ENCODE measurements at regions not wholly inside any gene's neighbourhood (a gene's known extent, or its start where the extent isn't known, plus 50 kb on each side); places are given as distances from the start of the nearest gene placed in this dataset.

- intact Hi-C loops (cut with micrococcal nuclease): no loop called here
- no peak overlapping the region for H3K4me3 Mint-ChIP-seq (ENCODE audit: unreplicated experiment)
- no peak for TF ChIP-seq CTCF (IDR thresholded peaks at IDR 0.05; ENCODE audit: unreplicated experiment)
- DNase-seq (ENCODE audit: unreplicated experiment): no peak
- no peak overlapping the region for H3K27ac Mint-ChIP-seq (ENCODE audit: low read depth, unreplicated experiment)
- H3K36me3 Mint-ChIP-seq (ENCODE audit: insufficient read depth, unreplicated experiment): no peaks in the 10 kb centered on the region
- H3K9me3 Mint-ChIP-seq (ENCODE audit: unreplicated experiment): no peaks in the 10 kb centered on the region
- no peaks in the 10 kb centered on the region for H3K4me1 Mint-ChIP-seq (ENCODE audit: insufficient read depth, unreplicated experiment)
- no TSS peak for BruUV-seq (replicated peaks)
- CTCF ChIA-PET: no interaction called here
- POLR2A ChIA-PET: no interaction called here
- H3K27me3 Mint-ChIP-seq (ENCODE audit: insufficient read depth, unreplicated experiment): no peaks in the 10 kb centered on the region
Measured at GRCh38 chr18:39564716-39565115, 1999.1 kb upstream of the CELF4 start.

GRCh38 chr18:39561126-39561525 lies 1995.5 kb upstream of the CELF4 start:
- ChIA-PET POLR2A (interaction anchor here (0.6 kb wide), 1 partner anchor 13 kb away, joined by 3 read pairs; no protein-coding TSS in a partner anchor), CTCF (interaction anchor here (0.6 kb wide), 1 partner anchor 1536 kb away, joined by 3 read pairs; no protein-coding TSS in a partner anchor)
- H3K4me1 Mint-ChIP-seq (ENCODE audit: insufficient read depth, unreplicated experiment): no peaks in the 10 kb centered on the region
- H3K9me3 Mint-ChIP-seq (ENCODE audit: unreplicated experiment): no peaks in the 10 kb centered on the region
- no peaks in the 10 kb centered on the region for H3K27me3 Mint-ChIP-seq (ENCODE audit: insufficient read depth, unreplicated experiment)
- no peaks in the 10 kb centered on the region for H3K36me3 Mint-ChIP-seq (ENCODE audit: insufficient read depth, unreplicated experiment)
- H3K27ac Mint-ChIP-seq (ENCODE audit: low read depth, unreplicated experiment): no peak overlapping the region
- no peak for DNase-seq (ENCODE audit: unreplicated experiment)
- no peak overlapping the region for H3K4me3 Mint-ChIP-seq (ENCODE audit: unreplicated experiment)
- no TSS peak for BruUV-seq (replicated peaks)
- no peak for TF ChIP-seq CTCF (IDR thresholded peaks at IDR 0.05; ENCODE audit: unreplicated experiment)
- intact Hi-C loops (cut with micrococcal nuclease): no loop called here

- Mint-ChIP-seq H3K4me3 (ENCODE audit: unreplicated experiment) (no peak overlapping the region), H3K36me3 (ENCODE audit: insufficient read depth, unreplicated experiment) (no peaks in the 10 kb centered on the region), H3K27ac (ENCODE audit: low read depth, unreplicated experiment) (no peak overlapping the region), H3K27me3 (ENCODE audit: insufficient read depth, unreplicated experiment) (no peaks in the 10 kb centered on the region), H3K4me1 (ENCODE audit: insufficient read depth, unreplicated experiment) (no peaks in the 10 kb centered on the region), H3K9me3 (ENCODE audit: unreplicated experiment) (no peaks in the 10 kb centered on the region)
- CTCF ChIA-PET: interaction anchor here (0.6 kb wide), 1 partner anchor 324 kb away, joined by 4 read pairs; no protein-coding TSS in a partner anchor
- no TSS peak for BruUV-seq (replicated peaks)
- POLR2A ChIA-PET: interaction anchor here (0.6 kb wide), 1 partner anchor 884 kb away, joined by 3 read pairs; no protein-coding TSS in a partner anchor
- no peak for DNase-seq (ENCODE audit: unreplicated experiment)
- intact Hi-C loops (cut with micrococcal nuclease): no loop called here
- no peak for TF ChIP-seq CTCF (IDR thresholded peaks at IDR 0.05; ENCODE audit: unreplicated experiment)
Measured at GRCh38 chr18:39558658-39559057, 1993.1 kb upstream of the CELF4 start.

GRCh38 chr18:39555496-39555895 lies 1989.9 kb upstream of the CELF4 start:
- ChIA-PET POLR2A (no interaction called here), CTCF (no interaction called here)
- Mint-ChIP-seq H3K27ac (ENCODE audit: low read depth, unreplicated experiment) (no peak overlapping the region), H3K36me3 (ENCODE audit: insufficient read depth, unreplicated experiment) (no peaks in the 10 kb centered on the region), H3K4me3 (ENCODE audit: unreplicated experiment) (no peak overlapping the region), H3K9me3 (ENCODE audit: unreplicated experiment) (no peaks in the 10 kb centered on the region), H3K27me3 (ENCODE audit: insufficient read depth, unreplicated experiment) (no peaks in the 10 kb centered on the region), H3K4me1 (ENCODE audit: insufficient read depth, unreplicated experiment) (no peaks in the 10 kb centered on the region)
- TF ChIP-seq CTCF (IDR thresholded peaks at IDR 0.05; ENCODE audit: unreplicated experiment): no peak
- intact Hi-C loops (cut with micrococcal nuclease): no loop called here
- no peak for DNase-seq (ENCODE audit: unreplicated experiment)
- BruUV-seq (replicated peaks): no TSS peak

Data from MCF 10A (cell line).